HG02885 (cell line): ENCODE measurements at regions not wholly inside any gene's neighbourhood (a gene's known extent, or its start where the extent isn't known, plus 50 kb on each side); places are given as distances from the start of the nearest gene placed in this dataset.
"Not testable (repeated sequence)": the region's sequence is repeated elsewhere in the genome, so short reads cannot be mapped to it uniquely, and the experiment has no call there.

Experiments used
- ATAC-seq: cut with Tn5 transposase; IDR thresholded peaks from one replicate; pipeline ENCODE4 v1.9.1; 2021; ENCODE audit warnings: mild to moderate bottlenecking; ENCODE audit not compliant: unreplicated experiment, poor library complexity

- ATAC-seq, result no peak
These were observed 313.1 kb downstream of the SV2B start for GRCh38 chr15:91413142-91413541.

DNA sequence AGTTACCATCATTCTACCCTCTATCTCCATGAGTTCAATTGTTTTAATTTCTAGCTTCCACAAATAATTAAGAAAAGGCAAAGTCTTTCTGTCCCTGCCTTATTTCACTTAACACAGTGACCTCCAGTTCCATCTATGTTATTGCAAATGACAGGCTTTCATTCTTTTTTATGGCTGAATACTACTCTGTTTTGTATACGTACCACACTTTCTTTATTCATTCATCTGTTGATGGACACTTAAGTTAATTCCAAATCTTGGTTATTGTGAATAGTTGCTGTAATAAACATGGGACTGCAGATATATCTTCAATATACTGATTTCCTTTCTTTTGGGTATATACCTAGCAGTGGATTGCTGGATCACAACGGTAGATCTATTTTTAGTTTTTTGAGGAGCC lies 314.1 kb downstream of the SV2B start:
- ATAC-seq, result no peak

- ATAC-seq, result not testable (repeated sequence)
These were observed 315.2 kb downstream of the SV2B start for GRCh38 chr15:91415258-91415657.

GRCh38 chr15:91420689-91421088 lies 320.6 kb downstream of the SV2B start:
- ATAC-seq, result no peak

GRCh38 chr15:91422797-91423196 lies 322.7 kb downstream of the SV2B start:
- ATAC-seq, result no peak

- no peak for ATAC-seq
These were observed 323.9 kb downstream of the SV2B start for GRCh38 chr15:91424001-91424400.

GRCh38 chr15:91426412-91426811 lies 326.4 kb downstream of the SV2B start:
- ATAC-seq, result no peak

DNA sequence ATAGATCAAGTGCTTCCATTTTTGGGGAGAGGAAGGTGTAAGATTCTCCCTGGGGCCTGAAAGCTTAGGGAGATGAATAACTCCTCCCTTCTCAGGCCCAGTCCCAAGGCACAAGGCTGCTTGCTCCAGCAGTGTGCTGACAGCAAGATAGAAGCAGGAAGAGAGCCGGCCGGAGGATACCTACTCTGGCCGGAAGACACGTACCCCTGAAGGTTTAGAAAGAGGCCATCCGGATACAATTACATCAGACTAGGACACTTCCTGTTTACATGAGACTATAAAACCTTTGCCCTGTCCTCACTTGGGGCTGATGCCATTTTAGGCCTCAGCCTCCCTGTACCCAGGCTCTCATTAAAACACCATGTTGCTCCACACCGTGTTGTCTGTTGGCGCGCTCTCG lies 329.9 kb downstream of the SV2B start:
- ATAC-seq, result no peak

GRCh38 chr15:91431041-91431715 lies 331.1 kb downstream of the SV2B start:
- ATAC-seq, result no peak

- no peak for ATAC-seq
These were observed 335.1 kb downstream of the SV2B start for GRCh38 chr15:91435113-91435512.

DNA sequence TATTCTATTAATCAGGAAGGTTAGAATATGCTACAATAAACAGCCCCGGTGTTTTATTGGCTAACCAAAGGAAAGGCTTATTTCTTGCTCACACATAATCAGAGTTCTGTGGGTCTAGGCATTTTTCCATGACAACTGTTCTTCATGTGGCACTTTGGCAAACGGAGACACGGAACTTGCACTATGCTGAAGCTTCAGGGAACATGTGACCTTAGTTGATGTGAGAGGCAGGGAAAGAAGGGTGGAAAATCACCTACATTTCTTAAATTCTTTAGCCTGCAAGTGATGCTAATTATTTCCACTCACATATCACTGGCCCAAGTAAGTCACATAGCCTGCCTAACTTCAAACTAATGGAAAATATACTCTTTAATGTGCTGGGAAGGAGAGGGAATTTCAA lies 344.6 kb downstream of the SV2B start:
- no peak for ATAC-seq

DNA sequence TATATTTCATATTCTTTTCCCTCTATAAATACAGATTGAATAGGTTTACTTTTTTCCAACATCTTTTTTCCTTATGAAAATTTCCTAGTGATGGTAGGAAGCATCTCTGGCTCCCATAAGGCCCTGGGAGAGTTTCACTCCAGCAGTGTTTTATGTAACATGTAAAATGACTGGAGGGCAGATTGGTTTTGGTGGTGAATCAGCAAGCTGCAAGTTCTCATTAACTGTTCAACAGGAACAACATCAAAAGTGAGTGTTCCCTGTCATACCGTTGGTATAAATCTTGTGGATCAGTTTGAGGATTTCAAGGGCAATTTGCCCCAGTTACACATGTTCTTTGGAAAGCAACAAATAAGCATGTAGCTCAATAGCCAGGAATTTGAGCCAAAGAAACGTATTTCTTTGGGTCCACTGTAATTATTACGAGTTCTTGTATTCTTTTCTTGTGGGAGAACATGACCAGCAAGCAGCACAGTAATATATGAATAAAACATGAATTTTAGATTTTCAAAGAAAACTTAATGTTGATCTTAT lies 345.7 kb downstream of the SV2B start:
- ATAC-seq, result no peak

GRCh38 chr15:91447991-91448644 lies 348.1 kb downstream of the SV2B start:
- no peak for ATAC-seq

GRCh38 chr15:91453376-91453775 lies 353.3 kb downstream of the SV2B start:
- ATAC-seq, result not testable (repeated sequence)

GRCh38 chr15:91456251-91456718 lies 356.2 kb downstream of the SV2B start:
- no peak for ATAC-seq

DNA sequence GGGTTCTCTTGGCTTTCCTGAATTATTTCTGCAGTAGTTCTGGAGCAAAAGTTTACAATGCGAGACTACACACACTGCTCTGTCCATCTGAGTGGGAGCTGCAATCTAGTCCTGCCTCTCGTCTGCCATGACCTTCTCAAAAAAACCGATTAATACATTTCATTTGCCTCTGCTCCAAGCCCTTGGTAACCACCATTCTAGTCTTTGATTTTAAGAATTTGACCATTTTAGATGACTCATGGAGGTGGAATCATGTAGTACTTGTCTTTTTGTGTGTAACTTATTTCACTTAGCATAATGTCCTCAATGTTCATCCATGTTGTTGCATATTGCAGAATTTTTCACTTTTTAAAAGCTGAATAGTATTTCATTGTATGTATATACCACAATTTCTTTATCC lies 356.9 kb downstream of the SV2B start:
- ATAC-seq, result no peak

GRCh38 chr15:91461377-91461776 lies 361.3 kb downstream of the SV2B start:
- no peak for ATAC-seq

DNA sequence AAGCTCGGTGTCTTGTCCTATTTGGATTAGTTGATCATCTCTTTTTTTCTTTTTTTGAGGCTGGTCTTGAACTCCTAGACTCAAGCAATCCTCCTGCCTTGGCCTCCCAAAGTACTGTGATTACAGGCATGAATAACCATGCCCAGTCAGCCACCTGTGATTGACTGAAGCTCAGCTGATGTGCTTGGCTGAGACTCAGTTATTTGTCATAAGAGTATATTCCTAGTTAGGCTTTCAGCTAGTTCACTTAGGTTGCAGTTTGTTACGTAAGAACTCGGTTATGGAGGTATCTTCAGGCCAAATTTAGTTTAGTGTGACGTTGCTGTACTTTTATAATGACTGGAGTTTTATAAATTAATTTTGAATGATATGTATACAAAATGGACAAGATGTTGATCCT lies 365.0 kb downstream of the SV2B start:
- ATAC-seq, result no peak

DNA sequence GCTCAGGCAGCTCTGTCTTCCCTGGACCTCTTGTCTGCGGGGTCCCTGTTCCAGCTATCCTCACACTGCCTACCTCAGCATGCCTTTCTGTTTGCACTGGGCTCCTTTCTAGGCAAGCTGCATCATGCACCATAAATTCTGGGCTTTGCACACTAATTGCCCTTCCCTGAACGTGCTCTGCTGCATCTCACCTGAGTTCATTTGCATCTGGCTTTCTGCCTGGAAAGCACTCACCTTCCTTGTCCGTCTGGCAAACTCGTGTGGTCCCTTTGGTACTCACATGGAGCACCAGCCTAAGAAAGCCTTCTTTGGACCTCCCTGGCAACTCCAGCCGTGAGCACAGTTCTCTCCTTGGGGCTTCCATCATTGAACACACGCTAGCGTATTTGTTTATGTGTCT lies 365.6 kb downstream of the SV2B start:
- ATAC-seq, result no peak

- ATAC-seq, result no peak
These were observed 369.0 kb downstream of the SV2B start for GRCh38 chr15:91468871-91469580.
